ENCODE measurements at regions not wholly inside any gene's neighbourhood (a gene's known extent, or its start where the extent isn't known, plus 50 kb on each side); places are given as distances from the start of the nearest gene placed in this dataset.

DNA sequence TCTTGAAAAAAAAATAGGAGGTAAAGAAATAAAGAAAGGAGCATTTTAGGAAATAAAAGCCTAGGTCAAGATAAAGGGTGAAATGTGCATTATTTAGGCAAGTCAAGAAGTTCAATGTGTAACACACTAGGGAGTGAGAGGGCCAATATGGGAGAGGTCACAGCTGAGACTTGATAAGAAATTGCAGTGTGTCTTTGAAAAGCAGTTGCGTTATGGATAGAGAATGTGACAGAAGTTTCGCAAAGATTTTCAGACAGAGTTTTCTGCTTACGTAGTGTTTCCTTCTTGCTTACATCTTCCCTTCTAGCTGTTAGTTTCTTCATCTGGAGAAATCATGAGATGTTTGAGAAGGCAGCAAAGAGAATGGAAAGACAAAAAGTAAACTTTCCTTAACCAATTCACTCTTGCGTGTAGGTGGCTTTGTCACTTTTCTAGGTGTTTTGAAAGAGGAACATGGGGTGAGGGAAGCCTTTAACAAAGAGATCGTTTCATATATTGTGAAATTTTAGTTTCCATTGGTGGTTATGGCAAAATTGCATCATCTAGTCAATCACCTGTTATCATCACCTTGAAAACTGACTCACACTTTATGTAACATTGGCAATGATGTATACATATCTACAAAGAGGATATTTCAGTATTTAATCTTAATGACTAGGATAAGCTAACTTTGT is 975.5 kb downstream of the OLFM4 start:
- Histone ChIP-seq H3K4me1 (ENCODE audit: control insufficient read depth in 4 of 4, insufficient read depth in 4 of 4, low read length in 3 of 4) (no peaks in the 10 kb centered on the region), H3K27ac (ENCODE audit: low read depth in 1 of 2, low read length in 2 of 2) (no peak overlapping the region), H3K4me3 (ENCODE audit: low read depth in 1 of 3, low read length in 3 of 3) (no peak overlapping the region), H3K9ac (ENCODE audit: low read depth in 1 of 2, low read length in 2 of 2) (no peak overlapping the region), H3K9me3 (ENCODE audit: control insufficient read depth in 4 of 4, low read length in 3 of 4) (no peaks in the 10 kb centered on the region), H3K36me3 (ENCODE audit: control insufficient read depth in 4 of 4, insufficient read depth in 3 of 4, low read depth in 1 of 4, low read length in 3 of 4) (no peaks in the 10 kb centered on the region), H3K27me3 (ENCODE audit: control insufficient read depth in 4 of 4, insufficient read depth in 4 of 4, low read length in 3 of 4) (no peaks in the 10 kb centered on the region)
- TF ChIP-seq GABPA (IDR thresholded peaks at IDR 0.05 in 1 of 2, conservative IDR thresholded peaks at IDR 0.05 in 1 of 2) = no peak
- TF ChIP-seq, protein P1, sequence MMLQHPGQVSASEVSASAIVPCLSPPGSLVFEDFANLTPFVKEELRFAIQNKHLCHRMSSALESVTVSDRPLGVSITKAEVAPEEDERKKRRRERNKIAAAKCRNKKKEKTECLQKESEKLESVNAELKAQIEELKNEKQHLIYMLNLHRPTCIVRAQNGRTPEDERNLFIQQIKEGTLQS (IDR thresholded peaks at IDR 0.05) = no peak
- TF ChIP-seq HNF4A (conservative IDR thresholded peaks at IDR 0.05) = no peak
- TF ChIP-seq FOXA2 (IDR thresholded peaks at IDR 0.05) = no peak
- TF ChIP-seq, protein P2, sequence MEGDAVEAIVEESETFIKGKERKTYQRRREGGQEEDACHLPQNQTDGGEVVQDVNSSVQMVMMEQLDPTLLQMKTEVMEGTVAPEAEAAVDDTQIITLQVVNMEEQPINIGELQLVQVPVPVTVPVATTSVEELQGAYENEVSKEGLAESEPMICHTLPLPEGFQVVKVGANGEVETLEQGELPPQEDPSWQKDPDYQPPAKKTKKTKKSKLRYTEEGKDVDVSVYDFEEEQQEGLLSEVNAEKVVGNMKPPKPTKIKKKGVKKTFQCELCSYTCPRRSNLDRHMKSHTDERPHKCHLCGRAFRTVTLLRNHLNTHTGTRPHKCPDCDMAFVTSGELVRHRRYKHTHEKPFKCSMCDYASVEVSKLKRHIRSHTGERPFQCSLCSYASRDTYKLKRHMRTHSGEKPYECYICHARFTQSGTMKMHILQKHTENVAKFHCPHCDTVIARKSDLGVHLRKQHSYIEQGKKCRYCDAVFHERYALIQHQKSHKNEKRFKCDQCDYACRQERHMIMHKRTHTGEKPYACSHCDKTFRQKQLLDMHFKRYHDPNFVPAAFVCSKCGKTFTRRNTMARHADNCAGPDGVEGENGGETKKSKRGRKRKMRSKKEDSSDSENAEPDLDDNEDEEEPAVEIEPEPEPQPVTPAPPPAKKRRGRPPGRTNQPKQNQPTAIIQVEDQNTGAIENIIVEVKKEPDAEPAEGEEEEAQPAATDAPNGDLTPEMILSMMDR (IDR thresholded peaks at IDR 0.05; ENCODE audit: low read depth, low read length, missing input control) = no peak
- TF ChIP-seq, protein P3, sequence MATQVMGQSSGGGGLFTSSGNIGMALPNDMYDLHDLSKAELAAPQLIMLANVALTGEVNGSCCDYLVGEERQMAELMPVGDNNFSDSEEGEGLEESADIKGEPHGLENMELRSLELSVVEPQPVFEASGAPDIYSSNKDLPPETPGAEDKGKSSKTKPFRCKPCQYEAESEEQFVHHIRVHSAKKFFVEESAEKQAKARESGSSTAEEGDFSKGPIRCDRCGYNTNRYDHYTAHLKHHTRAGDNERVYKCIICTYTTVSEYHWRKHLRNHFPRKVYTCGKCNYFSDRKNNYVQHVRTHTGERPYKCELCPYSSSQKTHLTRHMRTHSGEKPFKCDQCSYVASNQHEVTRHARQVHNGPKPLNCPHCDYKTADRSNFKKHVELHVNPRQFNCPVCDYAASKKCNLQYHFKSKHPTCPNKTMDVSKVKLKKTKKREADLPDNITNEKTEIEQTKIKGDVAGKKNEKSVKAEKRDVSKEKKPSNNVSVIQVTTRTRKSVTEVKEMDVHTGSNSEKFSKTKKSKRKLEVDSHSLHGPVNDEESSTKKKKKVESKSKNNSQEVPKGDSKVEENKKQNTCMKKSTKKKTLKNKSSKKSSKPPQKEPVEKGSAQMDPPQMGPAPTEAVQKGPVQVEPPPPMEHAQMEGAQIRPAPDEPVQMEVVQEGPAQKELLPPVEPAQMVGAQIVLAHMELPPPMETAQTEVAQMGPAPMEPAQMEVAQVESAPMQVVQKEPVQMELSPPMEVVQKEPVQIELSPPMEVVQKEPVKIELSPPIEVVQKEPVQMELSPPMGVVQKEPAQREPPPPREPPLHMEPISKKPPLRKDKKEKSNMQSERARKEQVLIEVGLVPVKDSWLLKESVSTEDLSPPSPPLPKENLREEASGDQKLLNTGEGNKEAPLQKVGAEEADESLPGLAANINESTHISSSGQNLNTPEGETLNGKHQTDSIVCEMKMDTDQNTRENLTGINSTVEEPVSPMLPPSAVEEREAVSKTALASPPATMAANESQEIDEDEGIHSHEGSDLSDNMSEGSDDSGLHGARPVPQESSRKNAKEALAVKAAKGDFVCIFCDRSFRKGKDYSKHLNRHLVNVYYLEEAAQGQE (IDR thresholded peaks at IDR 0.05) = no peak
- no peak for TF ChIP-seq RXRA (IDR thresholded peaks at IDR 0.05)
- TF ChIP-seq SP1 (IDR thresholded peaks at IDR 0.05) = no peak
- TF ChIP-seq FOXA1 (IDR thresholded peaks at IDR 0.05) = no peak
- no peak for TF ChIP-seq RAD21 (IDR thresholded peaks at IDR 0.05)
- no peak for TF ChIP-seq JUND (IDR thresholded peaks at IDR 0.05)
- TF ChIP-seq, protein P4, sequence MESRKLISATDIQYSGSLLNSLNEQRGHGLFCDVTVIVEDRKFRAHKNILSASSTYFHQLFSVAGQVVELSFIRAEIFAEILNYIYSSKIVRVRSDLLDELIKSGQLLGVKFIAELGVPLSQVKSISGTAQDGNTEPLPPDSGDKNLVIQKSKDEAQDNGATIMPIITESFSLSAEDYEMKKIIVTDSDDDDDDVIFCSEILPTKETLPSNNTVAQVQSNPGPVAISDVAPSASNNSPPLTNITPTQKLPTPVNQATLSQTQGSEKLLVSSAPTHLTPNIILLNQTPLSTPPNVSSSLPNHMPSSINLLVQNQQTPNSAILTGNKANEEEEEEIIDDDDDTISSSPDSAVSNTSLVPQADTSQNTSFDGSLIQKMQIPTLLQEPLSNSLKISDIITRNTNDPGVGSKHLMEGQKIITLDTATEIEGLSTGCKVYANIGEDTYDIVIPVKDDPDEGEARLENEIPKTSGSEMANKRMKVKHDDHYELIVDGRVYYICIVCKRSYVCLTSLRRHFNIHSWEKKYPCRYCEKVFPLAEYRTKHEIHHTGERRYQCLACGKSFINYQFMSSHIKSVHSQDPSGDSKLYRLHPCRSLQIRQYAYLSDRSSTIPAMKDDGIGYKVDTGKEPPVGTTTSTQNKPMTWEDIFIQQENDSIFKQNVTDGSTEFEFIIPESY (IDR thresholded peaks at IDR 0.05) = no peak
- no peak for TF ChIP-seq HNF4G (IDR thresholded peaks at IDR 0.05)
- TF ChIP-seq EGR1 (IDR thresholded peaks at IDR 0.05; ENCODE audit: low read depth in 2 of 2) = no peak
- WGBS = 74% methylated on average over 5 of the region's 5 CpGs
- no peak for DNase-seq (ENCODE audit: low spot score)

DNA sequence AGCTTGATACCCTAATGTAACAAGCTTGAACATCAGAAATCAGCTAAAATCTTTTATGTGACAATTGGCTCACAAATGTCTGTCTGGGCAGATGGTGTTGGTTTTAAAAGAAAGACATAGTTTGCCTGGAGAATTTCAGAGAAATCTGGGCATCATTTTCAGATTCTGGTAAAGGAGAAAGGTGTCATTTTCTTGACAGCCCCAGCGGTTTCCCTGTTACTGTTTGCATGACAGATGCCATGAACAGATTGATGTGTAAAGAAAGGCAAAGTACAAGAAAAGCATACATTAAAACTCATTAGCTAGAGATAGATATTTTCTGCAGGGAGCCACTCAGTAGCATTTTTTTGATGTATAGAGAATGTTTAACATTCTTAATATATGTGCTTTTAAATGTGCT is 987.9 kb downstream of the OLFM4 start:
- Histone ChIP-seq H3K36me3 (ENCODE audit: control insufficient read depth in 4 of 4, insufficient read depth in 3 of 4, low read depth in 1 of 4, low read length in 3 of 4) (no peaks in the 10 kb centered on the region), H3K27ac (ENCODE audit: low read depth in 1 of 2, low read length in 2 of 2) (no peak overlapping the region), H3K4me1 (ENCODE audit: control insufficient read depth in 4 of 4, insufficient read depth in 4 of 4, low read length in 3 of 4) (no peaks in the 10 kb centered on the region), H3K9ac (ENCODE audit: low read depth in 1 of 2, low read length in 2 of 2) (no peak overlapping the region), H3K27me3 (ENCODE audit: control insufficient read depth in 4 of 4, insufficient read depth in 4 of 4, low read length in 3 of 4) (no peaks in the 10 kb centered on the region), H3K4me3 (ENCODE audit: low read depth in 1 of 3, low read length in 3 of 3) (no peak overlapping the region), H3K9me3 (ENCODE audit: control insufficient read depth in 4 of 4, low read length in 3 of 4) (no peaks in the 10 kb centered on the region)
- 68% methylated on average over 1 of the region's 1 CpG for WGBS
- DNase-seq (ENCODE audit: low spot score) = no peak
- TF ChIP-seq JUND (IDR thresholded peaks at IDR 0.05) = no peak
- TF ChIP-seq HNF4G (IDR thresholded peaks at IDR 0.05) = no peak
- no peak for TF ChIP-seq YY1 (IDR thresholded peaks at IDR 0.05)
- TF ChIP-seq, protein P4 (IDR thresholded peaks at IDR 0.05) = no peak
- TF ChIP-seq FOXA2 (IDR thresholded peaks at IDR 0.05) = no peak
- TF ChIP-seq, protein P5, sequence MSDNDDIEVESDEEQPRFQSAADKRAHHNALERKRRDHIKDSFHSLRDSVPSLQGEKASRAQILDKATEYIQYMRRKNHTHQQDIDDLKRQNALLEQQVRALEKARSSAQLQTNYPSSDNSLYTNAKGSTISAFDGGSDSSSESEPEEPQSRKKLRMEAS (IDR thresholded peaks at IDR 0.05) = no peak
- TF ChIP-seq, protein P2 (IDR thresholded peaks at IDR 0.05; ENCODE audit: low read depth, low read length, missing input control) = no peak
- TF ChIP-seq, protein P1 (IDR thresholded peaks at IDR 0.05) = no peak
- no peak for TF ChIP-seq TAF1 (conservative IDR thresholded peaks at IDR 0.05)
- no peak for TF ChIP-seq RXRA (IDR thresholded peaks at IDR 0.05)
- TF ChIP-seq NR2F2 (IDR thresholded peaks at IDR 0.05) = no peak
- no peak for TF ChIP-seq FOXA1 (IDR thresholded peaks at IDR 0.05)
